ENCODE measurements at regions not wholly inside any gene's neighbourhood (a gene's known extent, or its start where the extent isn't known, plus 50 kb on each side); places are given as distances from the start of the nearest gene placed in this dataset.

DNA sequence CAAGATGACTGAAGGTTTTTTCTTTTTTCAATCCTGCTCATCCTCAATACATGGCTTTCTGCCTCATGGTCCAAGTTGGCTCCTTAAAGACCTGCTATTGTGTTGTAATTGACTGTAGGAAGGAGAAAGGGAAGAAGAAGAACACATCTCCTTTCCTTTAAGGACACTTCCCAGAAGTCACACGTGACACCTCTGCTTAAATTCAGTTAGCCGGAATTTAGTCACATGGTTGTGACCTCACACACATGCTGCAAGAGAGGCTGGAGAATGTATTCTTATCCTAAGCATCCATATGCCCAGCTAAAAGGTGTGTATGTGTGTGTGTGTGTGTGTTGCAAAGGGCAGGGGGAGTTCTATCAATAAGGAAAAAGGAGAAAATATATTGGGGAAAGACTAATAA, 185.8 kb upstream of the IL12A start:
- DNase-seq: no peak

GRCh38 chr3:159803459-159803858, 185.2 kb upstream of the IL12A start:
- no peak for DNase-seq

DNA sequence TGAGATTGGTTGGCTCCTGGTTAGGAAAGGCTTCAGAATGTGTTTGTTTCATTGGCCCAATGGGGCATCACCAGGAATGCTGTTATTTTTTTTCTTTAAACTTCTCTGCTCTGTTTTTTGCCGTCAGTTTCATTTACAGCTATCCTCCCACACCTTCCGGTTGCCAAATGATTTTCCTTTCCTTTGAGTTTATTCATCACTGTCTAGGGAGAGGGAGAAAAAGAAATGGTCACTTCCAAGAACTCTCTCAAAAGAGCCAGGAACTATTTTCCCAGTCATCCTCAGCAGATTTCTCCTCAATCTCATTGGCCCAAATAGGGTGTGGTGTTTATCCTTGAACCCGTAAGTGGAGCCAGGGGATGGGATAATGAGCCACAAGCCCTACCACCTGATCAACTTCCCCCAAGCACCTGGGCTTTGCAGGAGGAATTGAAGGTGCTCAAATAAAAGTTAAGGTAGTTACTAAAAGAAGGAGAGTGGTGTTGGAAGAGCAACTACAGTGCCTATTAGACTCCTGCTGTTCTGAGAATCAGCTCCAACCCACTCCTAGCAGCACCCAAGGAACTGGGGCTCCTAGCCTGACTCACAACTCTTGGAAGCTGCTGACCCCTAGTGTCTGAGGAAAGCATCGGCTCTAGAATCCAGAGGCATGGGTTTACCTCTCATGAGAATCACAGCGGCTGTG, 183.8 kb upstream of the IL12A start:
- DNase-seq: peak in 1 of 2 donors; percentile 31

DNA sequence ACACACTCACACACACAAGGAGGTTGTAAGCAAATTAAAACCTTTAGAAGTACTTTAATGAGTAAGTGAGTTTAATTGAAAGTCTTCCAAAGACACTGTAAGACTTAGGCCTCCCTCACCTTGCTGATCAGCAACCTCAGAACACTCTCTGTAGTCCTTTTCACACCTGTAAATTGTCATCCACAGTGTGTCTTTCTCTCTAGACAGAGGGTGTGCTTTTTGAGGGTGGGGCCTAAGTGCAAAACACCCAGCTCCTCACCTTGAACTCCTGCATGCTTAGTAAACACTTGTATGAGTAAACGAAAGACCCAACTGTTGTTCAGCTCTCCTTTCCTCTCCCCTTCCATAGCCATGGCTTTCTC, 183.2 kb upstream of the IL12A start:
- no peak for DNase-seq

DNA sequence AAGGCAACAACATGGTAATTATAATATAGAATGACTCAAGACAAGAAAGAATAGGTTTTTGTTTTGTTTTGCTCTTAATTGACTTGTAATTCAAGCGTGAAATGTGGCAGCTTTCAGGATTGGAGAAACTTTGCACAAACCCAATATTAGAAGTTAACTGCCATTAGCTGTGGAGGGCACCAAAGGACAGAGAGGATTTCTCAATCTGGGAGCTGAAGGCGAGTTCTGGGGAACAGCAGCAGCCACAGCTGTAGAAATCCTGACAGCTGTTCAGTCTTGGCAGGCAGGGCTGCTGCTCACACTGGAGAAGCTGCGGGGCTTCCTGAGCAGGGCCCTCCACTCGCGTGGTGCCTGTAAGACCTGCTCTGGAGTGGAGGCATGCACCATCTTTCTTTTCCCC, 182.2 kb upstream of the IL12A start:
- DNase-seq: no peak

DNA sequence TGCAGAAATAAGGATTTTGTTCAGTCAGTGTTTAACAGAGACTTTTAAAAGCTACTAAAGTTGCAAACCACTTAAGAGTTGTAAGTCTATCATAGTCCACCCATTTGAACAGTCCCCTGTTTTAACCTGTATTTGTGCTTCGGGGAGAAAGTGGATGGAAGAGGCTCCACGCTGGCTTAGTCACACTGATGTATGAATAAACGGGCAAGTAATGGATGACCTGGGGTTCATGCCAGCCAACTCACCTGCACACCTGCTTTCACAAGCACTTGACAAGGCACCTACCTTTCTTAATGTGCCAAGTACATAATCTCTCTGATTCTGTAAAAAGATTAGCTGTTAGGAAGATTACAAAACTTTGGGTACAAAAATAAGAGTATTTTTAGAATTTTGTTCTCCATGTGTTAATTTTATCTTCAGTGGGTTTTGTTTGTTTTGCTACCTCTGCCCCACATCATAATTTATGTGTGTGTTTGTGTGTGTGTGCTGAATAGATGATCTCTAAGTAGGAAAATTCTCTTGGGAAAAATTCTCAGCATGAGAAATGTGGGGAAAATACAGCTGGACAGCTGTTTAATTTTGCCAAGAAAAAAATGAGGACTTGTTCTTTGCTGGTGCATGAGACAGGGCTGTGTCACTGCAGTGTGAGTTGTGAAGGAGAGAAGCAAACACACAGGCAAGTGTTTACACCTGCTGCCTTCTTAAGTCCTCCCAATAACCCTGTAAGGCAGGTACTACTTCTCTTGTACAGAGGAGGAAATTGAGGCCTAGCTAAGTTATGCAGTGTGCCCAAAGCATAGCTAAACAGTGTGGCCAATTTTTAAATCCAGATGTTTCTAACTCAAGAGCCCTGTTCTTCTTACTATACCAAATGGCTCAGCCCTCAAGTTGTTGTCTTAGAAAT, 181.2 kb upstream of the IL12A start:
- no peak for DNase-seq

DNA sequence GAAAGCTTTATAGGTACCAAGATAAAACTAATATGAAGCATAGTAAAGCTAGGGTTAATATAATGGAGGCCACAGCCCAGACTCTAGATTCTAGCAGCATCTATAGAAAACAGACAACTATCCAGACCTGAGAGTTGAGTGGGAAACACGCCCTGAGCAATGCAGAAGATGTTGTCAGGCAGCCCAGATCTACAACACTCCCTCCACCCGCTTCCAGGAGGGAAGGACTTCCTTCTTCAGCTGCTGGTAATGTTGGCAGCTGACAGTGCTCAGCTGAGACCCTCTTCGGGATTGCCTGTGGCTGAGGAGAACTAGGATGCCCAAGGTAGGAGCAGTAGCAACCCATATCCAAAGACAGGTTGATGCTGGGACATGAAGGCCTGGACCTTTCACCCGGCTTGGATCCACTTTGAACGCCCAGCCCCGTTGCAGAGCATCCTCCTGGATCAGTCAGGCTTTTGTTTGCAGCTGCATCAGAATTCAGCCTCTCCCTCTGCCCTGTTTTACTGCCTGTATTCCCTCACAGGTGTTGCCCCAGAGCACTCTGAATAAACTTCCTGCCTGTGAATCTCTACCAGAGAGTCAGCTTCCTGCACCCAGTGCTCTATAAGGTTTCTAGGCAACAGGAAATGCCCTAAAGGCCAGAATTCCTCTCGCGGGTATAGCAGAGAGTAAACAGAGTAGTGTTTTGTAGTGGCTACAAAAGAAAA, 174.7 kb upstream of the IL12A start:
- no peak for DNase-seq

DNA sequence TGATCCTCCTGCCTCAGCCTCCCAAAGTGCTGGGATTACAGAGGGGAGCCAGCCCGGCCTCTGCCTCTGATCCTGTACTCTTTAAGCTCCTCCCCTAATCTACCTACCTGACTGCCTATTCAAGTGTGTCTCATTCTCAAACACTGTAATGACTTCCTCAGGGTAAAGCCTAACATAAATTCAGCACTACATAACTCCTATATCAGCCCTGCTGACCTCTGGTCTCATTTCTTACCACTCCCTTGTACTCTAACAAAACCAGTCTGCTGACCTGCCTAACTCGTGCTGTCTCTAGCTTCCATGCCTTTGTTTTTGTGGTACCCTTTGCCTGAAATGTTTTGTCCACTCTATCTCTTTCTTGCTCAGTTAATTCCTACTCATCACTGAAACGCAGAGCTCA, 172.1 kb upstream of the IL12A start:
- no peak for DNase-seq

DNA sequence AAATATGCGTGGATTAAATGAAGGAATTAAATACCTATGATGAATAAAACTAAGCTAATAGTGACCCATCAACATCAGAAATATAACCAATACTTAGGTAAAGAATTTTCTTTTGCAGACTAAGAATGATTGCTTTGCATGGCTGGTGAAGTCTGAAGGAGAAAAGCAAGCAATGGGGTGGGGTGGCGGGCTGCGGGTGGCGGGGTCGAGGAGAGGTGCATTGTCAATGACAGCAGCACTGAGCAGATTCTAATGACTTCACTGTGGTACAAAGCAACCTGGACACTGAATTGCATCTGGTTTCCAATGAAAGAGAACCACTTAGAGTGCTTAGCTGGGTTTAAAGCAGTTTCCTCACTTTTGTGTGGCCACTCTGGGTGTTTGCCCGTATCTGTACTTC, 171.5 kb upstream of the IL12A start:
- no peak for DNase-seq

DNA sequence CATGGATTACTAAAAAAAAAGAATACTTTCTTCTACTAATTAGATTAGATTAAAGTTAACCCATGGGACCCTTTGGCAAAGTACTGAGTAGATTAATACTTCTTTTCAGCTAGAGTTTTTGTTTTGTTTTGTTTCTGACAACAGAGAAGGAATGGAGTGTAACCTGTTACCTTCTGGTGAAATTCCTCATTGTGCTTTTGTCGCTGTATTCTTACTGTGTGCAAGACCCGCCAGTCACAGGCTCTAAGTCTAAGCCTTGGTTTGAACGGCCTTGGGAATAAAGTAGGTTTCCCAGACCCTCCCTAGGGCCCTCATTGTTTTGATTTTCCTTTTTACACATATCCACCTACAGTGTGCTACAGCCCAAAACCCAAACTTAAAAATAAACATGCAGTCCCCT, 171.1 kb upstream of the IL12A start:
- no peak for DNase-seq

DNA sequence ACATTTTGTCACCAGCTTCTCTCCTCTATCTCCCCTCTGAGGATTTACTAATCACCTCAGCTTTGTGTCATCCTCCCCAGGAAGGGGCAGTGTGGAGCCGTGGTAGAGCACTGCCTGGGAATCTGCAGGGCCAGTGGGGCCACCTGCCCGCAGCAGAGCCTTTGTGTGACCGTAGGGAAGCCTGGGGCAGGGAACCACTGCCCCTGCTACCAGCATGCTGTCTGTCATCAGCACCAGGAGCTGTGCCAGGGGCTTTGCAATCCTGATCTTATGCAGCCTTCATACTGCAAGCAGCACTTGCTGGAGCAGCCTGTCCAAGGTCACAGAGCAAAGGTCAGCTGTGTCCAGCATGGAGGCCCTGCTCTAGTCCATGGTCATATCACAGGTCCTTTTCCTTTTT, 170.2 kb upstream of the IL12A start:
- DNase-seq: no peak

GRCh38 chr3:159818997-159819500, 169.6 kb upstream of the IL12A start:
- DNase-seq: no peak

- DNase-seq: no peak
Measured at GRCh38 chr3:159819676-159820075, 169.0 kb upstream of the IL12A start.

- no peak for DNase-seq
Measured at GRCh38 chr3:159821110-159821509, 167.5 kb upstream of the IL12A start.

- DNase-seq: no peak
Measured at GRCh38 chr3:159821736-159822135, 166.9 kb upstream of the IL12A start.

DNA sequence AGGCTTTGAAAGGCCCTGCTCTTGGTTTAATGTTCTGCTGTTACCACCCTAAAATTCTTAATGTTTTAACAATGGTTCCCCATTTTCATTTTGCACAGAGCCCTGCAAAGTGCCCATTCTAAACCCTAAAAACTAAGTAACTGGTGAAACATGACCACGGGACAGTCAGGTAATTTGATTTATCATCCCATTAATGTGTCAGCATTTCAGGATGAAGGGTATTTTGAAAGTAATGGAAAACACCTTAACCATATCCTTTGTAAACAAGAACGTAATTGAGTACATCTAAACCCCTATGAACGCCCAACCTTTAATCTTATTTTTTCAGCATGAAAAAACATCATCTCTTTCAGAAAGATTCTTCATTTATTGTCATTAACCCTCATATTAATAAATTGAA, 164.9 kb upstream of the IL12A start:
- no peak for DNase-seq

GRCh38 chr3:159824333-159824732, 164.3 kb upstream of the IL12A start:
- no peak for DNase-seq

- DNase-seq: no peak
Measured at GRCh38 chr3:159825216-159825854, 163.3 kb upstream of the IL12A start.

DNA sequence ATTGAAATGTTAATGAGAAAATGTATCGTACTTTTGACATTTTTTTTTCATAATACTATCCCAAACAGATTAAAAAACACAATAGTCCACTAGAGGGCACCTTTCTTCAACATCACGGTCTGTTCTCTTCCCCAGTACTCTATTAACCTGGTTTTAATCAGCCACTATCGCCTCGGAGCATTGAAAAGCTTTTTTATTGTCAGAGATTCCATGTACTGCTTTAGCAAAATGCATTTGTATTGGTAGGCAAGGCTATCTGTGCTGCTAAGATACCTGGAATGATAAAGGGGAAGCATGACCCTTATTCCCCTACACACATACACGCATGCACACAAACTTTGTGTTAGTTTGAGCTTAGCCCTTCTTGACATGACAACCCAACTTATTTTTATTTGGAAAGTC, 160.1 kb upstream of the IL12A start:
- DNase-seq: no peak

GRCh38 chr3:159829056-159829455, 159.6 kb upstream of the IL12A start:
- DNase-seq: no peak

DNA sequence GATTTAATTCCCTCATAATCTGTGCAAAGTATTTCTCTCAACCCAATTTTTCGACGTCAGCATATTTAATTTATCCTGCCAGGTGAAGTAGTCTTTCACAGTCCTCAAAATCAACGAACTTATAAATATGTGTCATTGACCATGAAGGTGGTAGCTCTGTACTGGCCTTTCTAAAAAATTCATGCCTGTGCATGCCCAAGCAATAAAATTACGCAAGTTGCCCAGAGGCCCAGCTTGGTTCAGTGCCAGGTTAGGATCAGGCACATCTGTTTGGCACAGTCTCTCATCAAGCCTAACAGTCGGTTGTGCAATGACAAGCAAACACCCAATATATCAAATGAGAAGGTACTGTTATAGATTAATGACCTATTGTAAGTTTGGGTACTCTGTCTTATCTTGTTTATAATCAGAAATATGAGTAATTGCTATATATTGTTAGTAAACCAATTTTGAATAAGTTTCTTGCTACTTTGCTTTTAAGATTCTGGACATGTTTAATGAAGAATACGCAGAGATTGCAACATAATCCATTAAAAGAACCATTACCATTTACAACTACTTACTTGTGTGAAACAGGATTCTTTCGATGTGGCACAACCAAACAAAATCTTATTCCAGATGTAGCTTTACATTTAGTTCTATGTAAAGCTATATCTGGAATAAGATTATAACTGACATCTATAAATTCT, 159.0 kb upstream of the IL12A start:
- DNase-seq: no peak

DNA sequence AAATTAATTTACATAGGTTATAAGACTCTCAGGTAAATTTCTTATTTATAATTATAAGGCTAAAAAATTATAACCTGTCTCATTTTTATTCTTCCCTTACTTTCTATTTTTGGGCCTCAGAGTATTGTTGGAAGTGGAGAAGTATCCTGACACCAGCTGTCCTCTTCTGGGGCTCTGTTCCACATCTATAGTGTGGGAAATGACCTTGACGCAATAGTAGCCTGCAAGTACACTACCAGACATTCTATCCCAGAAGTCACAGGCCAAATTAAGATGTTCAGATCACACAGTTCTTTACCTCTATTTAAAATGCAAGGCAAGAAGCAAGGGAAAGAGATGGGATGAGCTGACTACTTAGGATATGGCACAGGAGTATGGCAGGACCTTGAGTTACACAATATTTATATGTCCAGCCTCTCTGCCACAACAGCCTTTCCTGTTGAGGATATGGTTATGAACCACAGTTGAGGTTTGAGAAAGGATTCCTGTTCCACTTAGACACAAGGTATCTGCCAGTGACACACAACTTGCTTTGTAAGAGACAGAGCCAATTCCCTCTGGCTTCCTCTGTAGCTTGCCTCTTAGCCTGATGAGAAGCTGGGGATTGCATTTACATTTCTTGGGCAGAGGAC, 158.0 kb upstream of the IL12A start:
- no peak for DNase-seq

Measured in stimulated activated CD4-positive, alpha-beta T cell treated with anti-CD3 and anti-CD28 coated beads, Interleukin-2, amount 100 ng/mL, for 24 hours (primary cell).